Progenitor cell of endocrine pancreas (in vitro differentiated cells): ENCODE measurements at regions not wholly inside any gene's neighbourhood (a gene's known extent, or its start where the extent isn't known, plus 50 kb on each side); places are given as distances from the start of the nearest gene placed in this dataset.

Experiments used
- DNase-seq: peaks from one replicate; pipeline ENCODE4 v3.0.0; 2021; ENCODE audit warnings: low spot score; ENCODE audit not compliant: unreplicated experiment
- H3K27ac Mint-ChIP-seq: 2 replicates; pipeline ENCODE4 v1.8.0; 2021; ENCODE audit warnings: mild to moderate bottlenecking, moderate library complexity, mixed read lengths
- H3K27me3 Mint-ChIP-seq: 2 replicates; pipeline ENCODE4 v1.8.0; 2021; ENCODE audit warnings: mixed read lengths
- H3K36me3 Mint-ChIP-seq: 2 replicates; pipeline ENCODE4 v1.8.0; 2022; ENCODE audit warnings: mixed read lengths; ENCODE audit not compliant: insufficient read depth
- H3K4me1 Mint-ChIP-seq: 2 replicates; pipeline ENCODE4 v1.8.0; 2021; ENCODE audit warnings: low read depth, mixed read lengths
- H3K4me3 Mint-ChIP-seq: 2 replicates; pipeline ENCODE4 v1.8.0; 2021; ENCODE audit warnings: low read depth, mild to moderate bottlenecking, moderate library complexity, mixed read lengths
- H3K9me3 Mint-ChIP-seq: 2 replicates; pipeline ENCODE4 v1.8.0; 2021; ENCODE audit warnings: low read depth, mixed read lengths
- CTCF ChIP-seq: fragments of 200-600 bp; sonication (generic); IDR thresholded peaks from one replicate; pipeline ENCODE4 v1.5.0; 2021; ENCODE audit warnings: antibody characterized with exemption, mild to moderate bottlenecking; ENCODE audit not compliant: unreplicated experiment

GRCh38 chr6:168964138-168964835 is 289.4 kb downstream of the THBS2 start:
- Mint-ChIP-seq H3K27ac (no peak overlapping the region), H3K9me3 (no peaks in the 10 kb centered on the region), H3K36me3 (no peaks in the 10 kb centered on the region), H3K27me3 (peaks cover 6% of the 10 kb centered on the region), H3K4me1 (no peaks in the 10 kb centered on the region), H3K4me3 (no peak overlapping the region)
- no peak for TF ChIP-seq CTCF
- no peak for DNase-seq

GRCh38 chr6:168962886-168963285 is 290.8 kb downstream of the THBS2 start:
- H3K27ac Mint-ChIP-seq: no peak overlapping the region
- peaks cover 13% of the 10 kb centered on the region for H3K27me3 Mint-ChIP-seq

GRCh38 chr6:168961264-168961656 is 292.4 kb downstream of the THBS2 start:
- no peak for DNase-seq
- no peaks in the 10 kb centered on the region for H3K36me3 Mint-ChIP-seq

More at GRCh38 chr6:168962886-168963285, 290.8 kb downstream of the THBS2 start:
- DNase-seq: no peak
- H3K36me3 Mint-ChIP-seq: no peaks in the 10 kb centered on the region
- H3K4me1 Mint-ChIP-seq: no peaks in the 10 kb centered on the region
- no peaks in the 10 kb centered on the region for H3K9me3 Mint-ChIP-seq
- TF ChIP-seq CTCF: no peak
- no peak overlapping the region for H3K4me3 Mint-ChIP-seq

GRCh38 chr6:168960551-168961263 is 292.9 kb downstream of the THBS2 start:
- Mint-ChIP-seq H3K4me1 (no peaks in the 10 kb centered on the region), H3K27ac (no peak overlapping the region), H3K9me3 (no peaks in the 10 kb centered on the region), H3K27me3 (peaks cover 21% of the 10 kb centered on the region), H3K36me3 (no peaks in the 10 kb centered on the region), H3K4me3 (no peak overlapping the region)
- TF ChIP-seq CTCF: no peak
- DNase-seq: no peak

More at GRCh38 chr6:168961264-168961656, 292.4 kb downstream of the THBS2 start:
- H3K9me3 Mint-ChIP-seq: no peaks in the 10 kb centered on the region
- H3K4me3 Mint-ChIP-seq: no peak overlapping the region
- H3K27me3 Mint-ChIP-seq: peaks cover 19% of the 10 kb centered on the region
- TF ChIP-seq CTCF: no peak
- no peak overlapping the region for H3K27ac Mint-ChIP-seq
- H3K4me1 Mint-ChIP-seq: no peaks in the 10 kb centered on the region

GRCh38 chr6:168959696-168960095 is 293.9 kb downstream of the THBS2 start:
- Mint-ChIP-seq H3K36me3 (no peaks in the 10 kb centered on the region), H3K4me1 (no peaks in the 10 kb centered on the region), H3K27me3 (peaks cover 21% of the 10 kb centered on the region), H3K4me3 (no peak overlapping the region), H3K9me3 (no peaks in the 10 kb centered on the region), H3K27ac (no peak overlapping the region)
- no peak for TF ChIP-seq CTCF
- DNase-seq: no peak
